ENCODE measurements at regions not wholly inside any gene's neighbourhood (a gene's known extent, or its start where the extent isn't known, plus 50 kb on each side); places are given as distances from the start of the nearest gene placed in this dataset.

DNA sequence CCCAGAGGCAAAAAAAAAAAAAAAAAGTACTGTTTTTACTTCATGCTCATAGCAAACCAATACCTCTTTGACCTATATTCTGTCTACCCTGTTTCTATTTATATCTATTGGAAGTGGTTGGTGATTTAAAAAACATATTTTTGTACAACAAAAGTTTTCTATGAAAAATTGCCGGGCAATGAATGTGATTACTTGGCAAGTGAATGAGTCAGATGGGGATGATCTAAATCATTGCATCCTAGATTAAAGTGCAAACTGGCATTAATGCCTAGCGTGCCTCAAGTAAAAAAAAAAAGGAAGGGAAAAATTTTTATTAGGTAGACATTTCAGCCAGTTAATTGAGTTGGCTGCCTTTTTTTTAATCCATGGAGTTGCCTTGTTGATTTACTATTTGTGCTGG, 500.6 kb downstream of the KCTD12 start:
- POLR2A ChIA-PET: no interaction called here
- CTCF ChIA-PET: no interaction called here

GRCh38 chr13:76383676-76384461, 502.3 kb downstream of the KCTD12 start:
- ChIA-PET CTCF (no interaction called here), POLR2A (no interaction called here)
- TF ChIP-seq, protein P1, sequence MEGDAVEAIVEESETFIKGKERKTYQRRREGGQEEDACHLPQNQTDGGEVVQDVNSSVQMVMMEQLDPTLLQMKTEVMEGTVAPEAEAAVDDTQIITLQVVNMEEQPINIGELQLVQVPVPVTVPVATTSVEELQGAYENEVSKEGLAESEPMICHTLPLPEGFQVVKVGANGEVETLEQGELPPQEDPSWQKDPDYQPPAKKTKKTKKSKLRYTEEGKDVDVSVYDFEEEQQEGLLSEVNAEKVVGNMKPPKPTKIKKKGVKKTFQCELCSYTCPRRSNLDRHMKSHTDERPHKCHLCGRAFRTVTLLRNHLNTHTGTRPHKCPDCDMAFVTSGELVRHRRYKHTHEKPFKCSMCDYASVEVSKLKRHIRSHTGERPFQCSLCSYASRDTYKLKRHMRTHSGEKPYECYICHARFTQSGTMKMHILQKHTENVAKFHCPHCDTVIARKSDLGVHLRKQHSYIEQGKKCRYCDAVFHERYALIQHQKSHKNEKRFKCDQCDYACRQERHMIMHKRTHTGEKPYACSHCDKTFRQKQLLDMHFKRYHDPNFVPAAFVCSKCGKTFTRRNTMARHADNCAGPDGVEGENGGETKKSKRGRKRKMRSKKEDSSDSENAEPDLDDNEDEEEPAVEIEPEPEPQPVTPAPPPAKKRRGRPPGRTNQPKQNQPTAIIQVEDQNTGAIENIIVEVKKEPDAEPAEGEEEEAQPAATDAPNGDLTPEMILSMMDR (IDR thresholded peaks at IDR 0.05; ENCODE audit: control extremely low read depth, extremely low read depth, low read depth, missing control alignments): no peak
- DNase-seq (ENCODE audit: extremely low spot score): no peak

More for the DNA sequence above, 500.6 kb downstream of the KCTD12 start:
- DNase-seq (ENCODE audit: extremely low spot score): no peak
- TF ChIP-seq, protein P1 (IDR thresholded peaks at IDR 0.05; ENCODE audit: control extremely low read depth, extremely low read depth, low read depth, missing control alignments): no peak

GRCh38 chr13:76380446-76381065, 505.6 kb downstream of the KCTD12 start:
- TF ChIP-seq, protein P1 (IDR thresholded peaks at IDR 0.05; ENCODE audit: control extremely low read depth, extremely low read depth, low read depth, missing control alignments): no peak
- POLR2A ChIA-PET: no interaction called here
- CTCF ChIA-PET: no interaction called here
- DNase-seq (ENCODE audit: extremely low spot score): no peak

DNA sequence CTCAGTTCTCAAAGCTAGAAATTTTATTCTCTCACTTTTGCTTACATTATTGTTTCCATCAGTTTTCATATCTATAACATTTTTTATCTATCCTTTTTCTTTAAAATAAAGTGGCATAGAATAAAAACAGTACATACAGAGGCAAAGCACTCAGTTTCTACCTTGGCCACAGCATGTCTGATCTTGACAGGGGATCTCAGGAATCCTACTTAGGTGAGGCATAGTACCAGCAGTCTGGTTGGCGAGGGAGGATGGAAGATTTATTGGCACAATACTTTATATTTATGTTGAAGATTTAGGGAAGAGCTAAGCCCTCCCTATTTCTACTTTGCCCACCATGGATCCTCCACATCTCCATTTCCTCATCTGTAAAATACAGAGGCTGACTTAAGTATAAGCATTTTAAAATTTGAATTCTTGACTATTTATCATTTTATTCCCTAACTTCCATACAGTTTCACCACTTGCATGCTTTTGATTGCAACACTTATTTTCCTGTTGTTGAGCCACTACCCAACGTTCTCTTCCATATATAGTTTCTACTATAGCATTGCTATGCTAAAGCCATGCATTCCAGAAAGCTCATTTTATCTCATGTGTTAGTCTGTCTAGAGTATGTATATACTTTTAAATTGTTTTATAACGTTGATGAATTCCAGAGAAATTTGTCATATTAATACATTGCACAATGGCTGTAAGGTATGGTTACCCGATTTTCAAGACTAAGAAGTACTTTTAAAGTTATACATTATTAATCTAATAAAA, 506.7 kb downstream of the KCTD12 start:
- CTCF ChIA-PET: interaction anchor here (1.6 kb wide), 1 partner anchor 10 kb away, joined by 3 read pairs; no protein-coding TSS in a partner anchor
- TF ChIP-seq, protein P1 (IDR thresholded peaks at IDR 0.05; ENCODE audit: control extremely low read depth, extremely low read depth, low read depth, missing control alignments): no peak
- POLR2A ChIA-PET: no interaction called here
- DNase-seq (ENCODE audit: extremely low spot score): no peak

GRCh38 chr13:76378767-76379166, 507.4 kb downstream of the KCTD12 start:
- DNase-seq (ENCODE audit: extremely low spot score): no peak
- TF ChIP-seq, protein P1 (IDR thresholded peaks at IDR 0.05; ENCODE audit: control extremely low read depth, extremely low read depth, low read depth, missing control alignments): no peak
- CTCF ChIA-PET: interaction anchor here (1.6 kb wide), 1 partner anchor 9 kb away, joined by 3 read pairs; no protein-coding TSS in a partner anchor
- POLR2A ChIA-PET: no interaction called here

GRCh38 chr13:76363682-76364289, 522.4 kb downstream of the KCTD12 start:
- ChIA-PET CTCF (no interaction called here), POLR2A (no interaction called here)
- no peak for DNase-seq (ENCODE audit: extremely low spot score)
- TF ChIP-seq, protein P1 (IDR thresholded peaks at IDR 0.05; ENCODE audit: control extremely low read depth, extremely low read depth, low read depth, missing control alignments): no peak
